ENCODE measurements at regions not wholly inside any gene's neighbourhood (a gene's known extent, or its start where the extent isn't known, plus 50 kb on each side); places are given as distances from the start of the nearest gene placed in this dataset.

DNA sequence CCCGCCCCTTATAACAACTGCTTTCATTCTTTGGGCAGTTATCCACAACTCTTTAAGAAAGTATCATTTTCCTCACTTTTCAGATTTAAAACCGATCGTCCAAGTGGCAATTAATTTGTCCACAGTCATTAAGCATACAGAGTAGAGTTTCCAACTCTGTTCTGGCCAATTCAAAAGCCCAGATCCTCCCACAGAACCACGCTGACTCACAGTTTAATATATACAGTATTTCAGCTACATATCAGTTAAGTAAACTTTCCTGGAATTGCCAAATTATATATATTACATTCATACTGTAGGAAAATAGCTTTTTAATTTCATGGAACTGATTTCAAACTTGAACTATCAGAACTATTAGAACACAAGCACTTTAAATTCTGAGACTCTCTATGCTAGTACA is 163.8 kb upstream of the ESRRG start:
- no peaks in the 10 kb centered on the region for H3K9me3 ChIP-seq (ENCODE audit: insufficient read depth, low read length)
- H4K20me1 ChIP-seq (ENCODE audit: insufficient read depth, low read length) = no peaks in the 10 kb centered on the region
- H3K36me3 ChIP-seq (replicated peaks; ENCODE audit: low read depth, low read length) = no peaks in the 10 kb centered on the region
- H3K27ac ChIP-seq (ENCODE audit: low read length) = no peak overlapping the region
- H3K4me1 ChIP-seq (ENCODE audit: low read length) = no peaks in the 10 kb centered on the region
- no peak overlapping the region for H3K4me2 ChIP-seq (ENCODE audit: low read length)
- no peak overlapping the region for H3K9ac ChIP-seq (ENCODE audit: low read length)
- no peak for TF ChIP-seq EZH2phosphoT487 (IDR thresholded peaks at IDR 0.05; ENCODE audit: low read depth)
- TF ChIP-seq, protein P1, sequence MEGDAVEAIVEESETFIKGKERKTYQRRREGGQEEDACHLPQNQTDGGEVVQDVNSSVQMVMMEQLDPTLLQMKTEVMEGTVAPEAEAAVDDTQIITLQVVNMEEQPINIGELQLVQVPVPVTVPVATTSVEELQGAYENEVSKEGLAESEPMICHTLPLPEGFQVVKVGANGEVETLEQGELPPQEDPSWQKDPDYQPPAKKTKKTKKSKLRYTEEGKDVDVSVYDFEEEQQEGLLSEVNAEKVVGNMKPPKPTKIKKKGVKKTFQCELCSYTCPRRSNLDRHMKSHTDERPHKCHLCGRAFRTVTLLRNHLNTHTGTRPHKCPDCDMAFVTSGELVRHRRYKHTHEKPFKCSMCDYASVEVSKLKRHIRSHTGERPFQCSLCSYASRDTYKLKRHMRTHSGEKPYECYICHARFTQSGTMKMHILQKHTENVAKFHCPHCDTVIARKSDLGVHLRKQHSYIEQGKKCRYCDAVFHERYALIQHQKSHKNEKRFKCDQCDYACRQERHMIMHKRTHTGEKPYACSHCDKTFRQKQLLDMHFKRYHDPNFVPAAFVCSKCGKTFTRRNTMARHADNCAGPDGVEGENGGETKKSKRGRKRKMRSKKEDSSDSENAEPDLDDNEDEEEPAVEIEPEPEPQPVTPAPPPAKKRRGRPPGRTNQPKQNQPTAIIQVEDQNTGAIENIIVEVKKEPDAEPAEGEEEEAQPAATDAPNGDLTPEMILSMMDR (IDR thresholded peaks at IDR 0.05; ENCODE audit: low read depth, low read length) = no peak
- H2AFZ ChIP-seq (ENCODE audit: low read depth, low read length) = no peak overlapping the region
- no peaks in the 10 kb centered on the region for H3K27me3 ChIP-seq (ENCODE audit: low read depth, low read length)
- H3K4me3 ChIP-seq (ENCODE audit: low read length) = no peak overlapping the region
- H3K79me2 ChIP-seq (ENCODE audit: low read length) = no peaks in the 10 kb centered on the region

DNA sequence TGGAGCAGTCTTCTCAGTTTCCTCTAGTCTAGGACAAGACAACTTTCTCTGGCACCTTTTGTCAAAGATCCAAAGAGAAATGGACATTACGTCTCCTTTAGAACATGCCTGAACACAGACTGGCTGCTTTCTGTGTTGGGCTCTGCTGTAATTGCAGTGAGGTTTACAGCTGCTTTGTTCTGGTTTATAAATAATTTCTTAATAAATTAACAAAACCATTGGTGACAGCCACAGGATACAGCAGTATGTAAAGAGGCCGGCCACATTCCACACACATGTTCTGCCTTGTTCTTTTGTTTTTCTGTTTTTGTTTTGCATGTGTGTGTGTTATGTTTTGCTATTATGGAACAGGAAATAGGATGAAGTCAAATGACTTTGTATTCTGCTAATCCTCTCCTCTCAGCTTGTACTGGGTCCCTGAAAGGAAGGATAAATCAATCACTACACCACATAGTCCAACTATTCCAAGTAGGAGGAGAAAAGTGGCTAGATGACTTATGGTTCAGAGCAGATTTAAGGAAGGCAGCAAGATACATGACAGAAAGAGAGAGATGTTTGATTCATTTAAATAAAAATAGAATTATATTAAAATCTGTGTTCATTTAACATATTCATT is 161.5 kb upstream of the ESRRG start:
- no peak overlapping the region for H3K4me3 ChIP-seq (ENCODE audit: low read length)
- TF ChIP-seq EZH2phosphoT487 (IDR thresholded peaks at IDR 0.05; ENCODE audit: low read depth) = no peak
- TF ChIP-seq, protein P1 (IDR thresholded peaks at IDR 0.05; ENCODE audit: low read depth, low read length) = no peak
- H4K20me1 ChIP-seq (ENCODE audit: insufficient read depth, low read length) = no peaks in the 10 kb centered on the region
- no peak overlapping the region for H3K9ac ChIP-seq (ENCODE audit: low read length)
- H3K4me2 ChIP-seq (ENCODE audit: low read length) = no peak overlapping the region
- no peaks in the 10 kb centered on the region for H3K27me3 ChIP-seq (ENCODE audit: low read depth, low read length)
- no peaks in the 10 kb centered on the region for H3K79me2 ChIP-seq (ENCODE audit: low read length)
- H2AFZ ChIP-seq (ENCODE audit: low read depth, low read length) = no peak overlapping the region
- no peaks in the 10 kb centered on the region for H3K9me3 ChIP-seq (ENCODE audit: insufficient read depth, low read length)
- no peak overlapping the region for H3K27ac ChIP-seq (ENCODE audit: low read length)
- H3K36me3 ChIP-seq (replicated peaks; ENCODE audit: low read depth, low read length) = no peaks in the 10 kb centered on the region
- no peaks in the 10 kb centered on the region for H3K4me1 ChIP-seq (ENCODE audit: low read length)

- no peaks in the 10 kb centered on the region for H3K36me3 ChIP-seq (replicated peaks; ENCODE audit: low read depth, low read length)
- H3K4me2 ChIP-seq (ENCODE audit: low read length) = no peak overlapping the region
- H2AFZ ChIP-seq (ENCODE audit: low read depth, low read length) = no peak overlapping the region
- no peaks in the 10 kb centered on the region for H3K79me2 ChIP-seq (ENCODE audit: low read length)
- no peak for TF ChIP-seq EZH2phosphoT487 (IDR thresholded peaks at IDR 0.05; ENCODE audit: low read depth)
- TF ChIP-seq, protein P1 (IDR thresholded peaks at IDR 0.05; ENCODE audit: low read depth, low read length) = no peak
- H3K9me3 ChIP-seq (ENCODE audit: insufficient read depth, low read length) = no peaks in the 10 kb centered on the region
- no peak overlapping the region for H3K27ac ChIP-seq (ENCODE audit: low read length)
- no peaks in the 10 kb centered on the region for H4K20me1 ChIP-seq (ENCODE audit: insufficient read depth, low read length)
- H3K9ac ChIP-seq (ENCODE audit: low read length) = no peak overlapping the region
- no peaks in the 10 kb centered on the region for H3K4me1 ChIP-seq (ENCODE audit: low read length)
- no peaks in the 10 kb centered on the region for H3K27me3 ChIP-seq (ENCODE audit: low read depth, low read length)
- H3K4me3 ChIP-seq (ENCODE audit: low read length) = no peak overlapping the region
Observed at GRCh38 chr1:216883518-216883917, 160.3 kb upstream of the ESRRG start.

GRCh38 chr1:216881695-216882094 is 158.5 kb upstream of the ESRRG start:
- no peak for TF ChIP-seq EZH2phosphoT487 (IDR thresholded peaks at IDR 0.05; ENCODE audit: low read depth)
- TF ChIP-seq, protein P1 (IDR thresholded peaks at IDR 0.05; ENCODE audit: low read depth, low read length) = no peak
- Histone ChIP-seq H2AFZ (ENCODE audit: low read depth, low read length) (no peak overlapping the region), H3K4me3 (ENCODE audit: low read length) (no peak overlapping the region), H3K36me3 (replicated peaks; ENCODE audit: low read depth, low read length) (no peaks in the 10 kb centered on the region), H3K9me3 (ENCODE audit: insufficient read depth, low read length) (no peaks in the 10 kb centered on the region), H3K27ac (ENCODE audit: low read length) (no peak overlapping the region), H3K79me2 (ENCODE audit: low read length) (no peaks in the 10 kb centered on the region), H4K20me1 (ENCODE audit: insufficient read depth, low read length) (no peaks in the 10 kb centered on the region), H3K27me3 (ENCODE audit: low read depth, low read length) (no peaks in the 10 kb centered on the region), H3K4me2 (ENCODE audit: low read length) (no peak overlapping the region), H3K9ac (ENCODE audit: low read length) (no peak overlapping the region), H3K4me1 (ENCODE audit: low read length) (no peaks in the 10 kb centered on the region)

All from OCI-LY3 (cell line).